Upper lobe of right lung (tissue), 1 donor: ENCODE measurements at regions not wholly inside any gene's neighbourhood (a gene's known extent, or its start where the extent isn't known, plus 50 kb on each side); places are given as distances from the start of the nearest gene placed in this dataset.

Source experiments
- ATAC-seq: fragments of 200-7000 bp; cut with Tn5 transposase; one replicate; pipeline ENCODE4 v1.9.1; 2020; ENCODE audit warnings: mild to moderate bottlenecking, moderate library complexity
- DNase-seq: peaks from one replicate; pipeline ENCODE4 v3.0.0-alpha.2; 2020
- H3K27ac ChIP-seq: fragments of 200-600 bp; one replicate; pipeline ENCODE4 v1.8.0; 2022
- H3K27me3 ChIP-seq: fragments of 200-600 bp; one replicate; pipeline ENCODE4 v1.8.0; 2022; ENCODE audit warnings: mild to moderate bottlenecking
- H3K36me3 ChIP-seq: fragments of 200-600 bp; one replicate; pipeline ENCODE4 v1.8.0; 2022
- H3K4me1 ChIP-seq: fragments of 200-600 bp; one replicate; pipeline ENCODE4 v1.8.0; 2022
- H3K4me3 ChIP-seq: fragments of 200-600 bp; one replicate; pipeline ENCODE4 v1.8.0; 2022; ENCODE audit warnings: mild to moderate bottlenecking
- H3K9me3 ChIP-seq: fragments of 200-600 bp; one replicate; pipeline ENCODE4 v1.8.0; 2022
- CTCF ChIP-seq: fragments of 200-600 bp; IDR thresholded peaks from one replicate; pipeline ENCODE4 v1.8.0; 2022; ENCODE audit warnings: antibody characterized with exemption
- intact Hi-C: fragments of 100-400 bp; cut with DNase I; formaldehyde crosslinking; loops from one replicate; pipeline ENCODE4 v1.11.0; 2022
- donor health status: DM: no; HTN: yes; CAD: no; lungs with severe emphysema.

DNA sequence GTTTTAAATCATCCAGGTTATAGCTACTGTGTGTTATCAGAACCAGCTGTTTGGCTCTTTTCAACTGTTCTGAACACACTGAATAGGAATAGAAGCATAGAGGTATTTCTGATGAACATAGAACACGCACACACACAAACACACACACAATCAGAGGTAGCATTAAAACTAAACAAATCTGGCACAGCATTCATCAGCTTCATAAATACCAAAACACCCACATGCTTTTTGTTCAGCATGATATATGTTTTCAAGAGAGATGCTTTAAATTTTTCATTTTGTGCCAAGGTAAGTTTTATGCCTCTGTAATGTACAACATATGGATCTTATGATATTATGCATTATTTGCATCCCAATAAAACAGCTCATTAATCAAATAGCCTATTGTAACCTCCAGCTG, 208.6 kb downstream of the GALC start:
- H3K9me3 ChIP-seq, result no peaks in the 10 kb centered on the region
- intact Hi-C loops, result no loop called here
- ATAC-seq (no peak), DNase-seq (no peak)
- no peak for TF ChIP-seq CTCF
- no peaks in the 10 kb centered on the region for H3K27me3 ChIP-seq
- H3K27ac ChIP-seq, result no peak overlapping the region
- no peak overlapping the region for H3K4me3 ChIP-seq
- H3K36me3 ChIP-seq, result no peaks in the 10 kb centered on the region
- H3K4me1 ChIP-seq, result no peaks in the 10 kb centered on the region

- no peak overlapping the region for H3K4me3 ChIP-seq
- TF ChIP-seq CTCF, result no peak
- no peak overlapping the region for H3K27ac ChIP-seq
- no peaks in the 10 kb centered on the region for H3K27me3 ChIP-seq
- no peak for DNase-seq
- H3K9me3 ChIP-seq, result no peaks in the 10 kb centered on the region
- no peaks in the 10 kb centered on the region for H3K36me3 ChIP-seq
- ATAC-seq, result no peak
- H3K4me1 ChIP-seq, result no peaks in the 10 kb centered on the region
- intact Hi-C loops, result no loop called here
Measured at GRCh38 chr14:87783071-87783470, 209.9 kb downstream of the GALC start.

GRCh38 chr14:87772854-87773253, 220.1 kb downstream of the GALC start:
- DNase-seq (no peak), ATAC-seq (no peak)
- intact Hi-C loops, result no loop called here
- no peaks in the 10 kb centered on the region for H3K27me3 ChIP-seq
- H3K9me3 ChIP-seq, result no peaks in the 10 kb centered on the region
- no peak overlapping the region for H3K4me3 ChIP-seq
- no peak for TF ChIP-seq CTCF
- H3K4me1 ChIP-seq, result no peaks in the 10 kb centered on the region
- H3K36me3 ChIP-seq, result no peaks in the 10 kb centered on the region
- H3K27ac ChIP-seq, result no peak overlapping the region

- Histone ChIP-seq H3K36me3 (no peaks in the 10 kb centered on the region), H3K4me3 (no peak overlapping the region), H3K4me1 (no peaks in the 10 kb centered on the region), H3K9me3 (no peaks in the 10 kb centered on the region), H3K27ac (no peak overlapping the region), H3K27me3 (no peaks in the 10 kb centered on the region)
- DNase-seq (no peak), ATAC-seq (no peak)
- no peak for TF ChIP-seq CTCF
- intact Hi-C loops, result no loop called here
Measured at GRCh38 chr14:87767567-87767901, 225.4 kb downstream of the GALC start.

GRCh38 chr14:87758876-87759275, 234.1 kb downstream of the GALC start:
- no peaks in the 10 kb centered on the region for H3K36me3 ChIP-seq
- DNase-seq (no peak), ATAC-seq (no peak)
- H3K9me3 ChIP-seq, result no peaks in the 10 kb centered on the region
- intact Hi-C loops, result no loop called here
- H3K27me3 ChIP-seq, result no peaks in the 10 kb centered on the region
- no peak for TF ChIP-seq CTCF
- H3K4me3 ChIP-seq, result no peak overlapping the region
- H3K27ac ChIP-seq, result no peak overlapping the region
- no peaks in the 10 kb centered on the region for H3K4me1 ChIP-seq

DNA sequence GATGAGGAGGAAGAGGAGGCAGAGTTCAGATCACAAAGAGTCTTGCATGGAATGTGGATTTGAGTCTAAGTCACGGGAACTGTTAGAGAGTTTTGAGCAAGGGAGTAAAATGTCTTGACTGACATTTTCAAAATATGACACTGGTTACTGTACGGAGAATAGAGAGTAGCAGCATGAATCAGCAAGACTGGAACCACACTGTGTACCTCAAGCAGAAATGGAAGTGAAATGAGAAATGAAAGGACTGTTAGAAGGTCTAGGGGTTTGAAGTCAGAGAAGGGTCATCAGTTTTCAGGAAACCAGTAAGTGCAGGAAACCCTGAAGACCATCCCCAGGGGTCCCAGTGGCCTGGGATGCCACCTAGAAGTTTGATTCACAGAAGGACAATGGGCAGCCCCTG, 236.3 kb downstream of the GALC start:
- H3K9me3 ChIP-seq, result no peaks in the 10 kb centered on the region
- H3K27ac ChIP-seq, result no peak overlapping the region
- intact Hi-C loops, result no loop called here

More for the DNA sequence above, 236.3 kb downstream of the GALC start:
- TF ChIP-seq CTCF, result no peak
- no peaks in the 10 kb centered on the region for H3K36me3 ChIP-seq
- no peak for DNase-seq
- no peak for ATAC-seq
- no peak overlapping the region for H3K4me3 ChIP-seq
- no peaks in the 10 kb centered on the region for H3K4me1 ChIP-seq
- H3K27me3 ChIP-seq, result no peaks in the 10 kb centered on the region
